HG02588 (cell line): ENCODE measurements at regions not wholly inside any gene's neighbourhood (a gene's known extent, or its start where the extent isn't known, plus 50 kb on each side); places are given as distances from the start of the nearest gene placed in this dataset.

Experiments used
- ATAC-seq: cut with Tn5 transposase; IDR thresholded peaks from one replicate; pipeline ENCODE4 v1.9.1; 2021; ENCODE audit warnings: mild to moderate bottlenecking, moderate library complexity; ENCODE audit not compliant: unreplicated experiment

GRCh38 chr4:115396034-115396433 is 282.6 kb upstream of the NDST4 start:
- no peak for ATAC-seq

GRCh38 chr4:115376866-115377265 is 263.4 kb upstream of the NDST4 start:
- ATAC-seq: no peak

- no peak for ATAC-seq
Measured at GRCh38 chr4:115374621-115375020, 261.2 kb upstream of the NDST4 start.

- ATAC-seq: no peak
Measured at GRCh38 chr4:115370490-115370889, 257.1 kb upstream of the NDST4 start.

- no peak for ATAC-seq
Measured at GRCh38 chr4:115370012-115370411, 256.6 kb upstream of the NDST4 start.

- no peak for ATAC-seq
Measured at GRCh38 chr4:115366390-115366789, 253.0 kb upstream of the NDST4 start.

GRCh38 chr4:115365185-115365584 is 251.8 kb upstream of the NDST4 start:
- no peak for ATAC-seq

- no peak for ATAC-seq
Measured at GRCh38 chr4:115361781-115362180, 248.4 kb upstream of the NDST4 start.

GRCh38 chr4:115360431-115360830 is 247.0 kb upstream of the NDST4 start:
- no peak for ATAC-seq

- no peak for ATAC-seq
Measured at GRCh38 chr4:115357776-115358175, 244.4 kb upstream of the NDST4 start.

GRCh38 chr4:115356176-115356575 is 242.8 kb upstream of the NDST4 start:
- no peak for ATAC-seq

GRCh38 chr4:115355329-115355728 is 241.9 kb upstream of the NDST4 start:
- no peak for ATAC-seq

GRCh38 chr4:115353370-115353769 is 239.9 kb upstream of the NDST4 start:
- ATAC-seq: no peak

- ATAC-seq: no peak
Measured at GRCh38 chr4:115343171-115343570, 229.8 kb upstream of the NDST4 start.

GRCh38 chr4:115334736-115335411 is 221.5 kb upstream of the NDST4 start:
- peak; percentile 66 for ATAC-seq

- ATAC-seq: no peak
Measured at GRCh38 chr4:115332078-115332477, 218.7 kb upstream of the NDST4 start.

- ATAC-seq: no peak
Measured at GRCh38 chr4:115331241-115331640, 217.8 kb upstream of the NDST4 start.

GRCh38 chr4:115325836-115326235 is 212.4 kb upstream of the NDST4 start:
- no peak for ATAC-seq

GRCh38 chr4:115323106-115323707 is 209.8 kb upstream of the NDST4 start:
- no peak for ATAC-seq

GRCh38 chr4:115315182-115315581 is 201.8 kb upstream of the NDST4 start:
- no peak for ATAC-seq

- no peak for ATAC-seq
Measured at GRCh38 chr4:115310641-115311040, 197.2 kb upstream of the NDST4 start.

- no peak for ATAC-seq
Measured at GRCh38 chr4:115294717-115295116, 181.3 kb upstream of the NDST4 start.

- no peak for ATAC-seq
Measured at GRCh38 chr4:115293093-115293462, 179.7 kb upstream of the NDST4 start.
